ENCODE measurements at regions not wholly inside any gene's neighbourhood (a gene's known extent, or its start where the extent isn't known, plus 50 kb on each side); places are given as distances from the start of the nearest gene placed in this dataset.

GRCh38 chr11:110762590-110762989 lies 50.4 kb upstream of the ARHGAP20 start:
- Mint-ChIP-seq H3K36me3 (ENCODE audit: insufficient read depth) (no peaks in the 10 kb centered on the region), H3K4me3 (no peak overlapping the region), H3K27me3 (ENCODE audit: low read depth) (peaks cover 10% of the 10 kb centered on the region), H3K4me1 (ENCODE audit: low read depth) (no peaks in the 10 kb centered on the region), H3K9me3 (no peaks in the 10 kb centered on the region)
- no peak for DNase-seq
- no peak for ATAC-seq

All from activated T-cell treated with anti-CD3 and anti-CD28 coated beads, Interleukin-2, amount 50 U/mL, for 4 hours (primary cell).